Common myeloid progenitor, CD34-positive (primary cell): ENCODE measurements at regions not wholly inside any gene's neighbourhood (a gene's known extent, or its start where the extent isn't known, plus 50 kb on each side); places are given as distances from the start of the nearest gene placed in this dataset.

Source experiments
- CTCF ChIA-PET: fragments of 350-600 bp; sonication (Branson Sonifier 250); formaldehyde crosslinking; loops from one replicate; lab custom pipeline; 2021; ENCODE audit warnings: antibody characterized with exemption; lab: Charles Lee
- POLR2A ChIA-PET: fragments of 350-600 bp; sonication (Branson Sonifier 250); formaldehyde crosslinking; loops from one replicate; lab custom pipeline; 2021; ENCODE audit warnings: antibody characterized with exemption; lab: Charles Lee
- DNase-seq, 3 donors: peaks; one replicate each; pipeline versions ENCODE4 v3.0.0 to v3.0.0-alpha.2; 2013
- H3K27ac ChIP-seq, 2 experiments: 1 replicate in 1 of 2; 2 replicates in 1 of 2; pipeline ENCODE4 v1.7.0; 2013; ENCODE audit warnings: inconsistent platforms in 2 of 2, low read length in 2 of 2, mild to moderate bottlenecking in 2 of 2, low read depth in 1 of 2, moderate library complexity in 1 of 2; ENCODE audit not compliant: severe bottlenecking in 2 of 2, insufficient read depth in 1 of 2, poor library complexity in 1 of 2
- H3K27me3 ChIP-seq, 5 experiments: replicated peaks in 2 of 5; 1 replicate in 3 of 5; 2 replicates in 2 of 5; pipeline versions ENCODE4 v1.6.1 to v1.7.0; 2013; ENCODE audit warnings: low read length in 4 of 5, mild to moderate bottlenecking in 2 of 5, moderate library complexity in 2 of 5, inconsistent platforms in 1 of 5; ENCODE audit not compliant: insufficient read depth in 5 of 5, control insufficient read depth in 4 of 5
- H3K36me3 ChIP-seq, 4 experiments: 1 replicate in 2 of 4; 2 replicates in 2 of 4; pipeline versions ENCODE4 v1.6.1 to v1.7.0; 2013; ENCODE audit warnings: low read length in 3 of 4, control low read depth in 1 of 4, mild to moderate bottlenecking in 1 of 4; ENCODE audit not compliant: control insufficient read depth in 4 of 4, insufficient read depth in 4 of 4
- H3K4me1 ChIP-seq, 4 experiments: 1 replicate in 3 of 4; 2 replicates in 1 of 4; pipeline versions ENCODE4 v1.6.1 to v1.7.1; 2013; ENCODE audit warnings: low read length in 3 of 4, mild to moderate bottlenecking in 3 of 4, control low read depth in 1 of 4, inconsistent platforms in 1 of 4, moderate library complexity in 1 of 4; ENCODE audit not compliant: control insufficient read depth in 4 of 4, insufficient read depth in 4 of 4; ENCODE audit errors: control extremely low read depth in 1 of 4
- H3K4me3 ChIP-seq, 7 experiments: 1 replicate in 4 of 7; 2 replicates in 3 of 7; pipeline versions ENCODE4 v1.5.1 to v1.7.0; 2013; ENCODE audit warnings: mild to moderate bottlenecking in 7 of 7, low read length in 6 of 7, moderate library complexity in 6 of 7, inconsistent platforms in 2 of 7, low read depth in 2 of 7, control low read depth in 1 of 7; ENCODE audit not compliant: insufficient read depth in 4 of 7, control insufficient read depth in 1 of 7; ENCODE audit errors: extremely low read depth in 1 of 7
- H3K9me3 ChIP-seq, 5 experiments: 1 replicate in 4 of 5; 2 replicates in 1 of 5; pipeline versions ENCODE4 v1.6.1 to v1.7.1; 2013; ENCODE audit warnings: low read length in 4 of 5, mild to moderate bottlenecking in 2 of 5, inconsistent platforms in 1 of 5, low read depth in 1 of 5, moderate library complexity in 1 of 5; ENCODE audit not compliant: control insufficient read depth in 4 of 5, insufficient read depth in 2 of 5; ENCODE audit errors: control extremely low read depth in 1 of 5
- WGBS: methylation state at CpG from one replicate; pipeline ENCODE4 v1.1.5; 2013; ENCODE audit not compliant: insufficient coverage; 5-methylcytosine and 5-hydroxymethylcytosine counted together

DNA sequence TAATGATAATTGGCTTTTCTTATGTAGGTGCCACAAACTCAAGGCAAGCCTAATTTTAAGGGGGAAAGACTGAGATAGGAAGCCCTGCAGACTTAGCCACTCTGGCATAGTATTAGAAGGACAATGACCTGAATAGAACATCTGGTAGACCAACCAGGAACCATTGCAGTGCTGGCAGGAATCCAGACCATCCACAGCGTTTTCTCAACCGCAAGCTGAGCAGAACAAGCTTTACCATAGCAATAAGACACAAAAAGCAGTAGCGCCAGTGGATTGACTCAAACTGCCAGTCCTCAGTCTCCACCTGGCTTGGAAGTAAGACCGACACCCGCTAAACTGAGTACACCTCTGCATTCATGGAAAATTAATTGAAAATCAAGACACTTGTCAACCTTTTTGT is 141.3 kb upstream of the LPAR1 start:
- no peaks in the 10 kb centered on the region for H3K36me3 ChIP-seq
- H3K27ac ChIP-seq = no peak overlapping the region
- WGBS = 40% methylated on average over 5 of the region's 5 CpGs
- peaks cover 0 to 20% (median 13%) of the 10 kb centered on the region in 4 experiments for H3K4me1 ChIP-seq
- ChIA-PET CTCF (interaction anchor here (1.7 kb wide), 1 partner anchor 14 kb away, joined by 5 read pairs; no protein-coding TSS in a partner anchor), POLR2A (interaction anchor here (0.6 kb wide), 1 partner anchor 23 kb away, joined by 3 read pairs; no protein-coding TSS in a partner anchor)
- DNase-seq = peak; percentile 53 to 89 (median 86)
- peaks cover 0 to 3% (median 0%) of the 10 kb centered on the region in 5 experiments for H3K9me3 ChIP-seq
- H3K4me3 ChIP-seq = peak overlapping the region in 1 of 7 experiments; percentile 16
- no peaks in the 10 kb centered on the region for H3K27me3 ChIP-seq

DNA sequence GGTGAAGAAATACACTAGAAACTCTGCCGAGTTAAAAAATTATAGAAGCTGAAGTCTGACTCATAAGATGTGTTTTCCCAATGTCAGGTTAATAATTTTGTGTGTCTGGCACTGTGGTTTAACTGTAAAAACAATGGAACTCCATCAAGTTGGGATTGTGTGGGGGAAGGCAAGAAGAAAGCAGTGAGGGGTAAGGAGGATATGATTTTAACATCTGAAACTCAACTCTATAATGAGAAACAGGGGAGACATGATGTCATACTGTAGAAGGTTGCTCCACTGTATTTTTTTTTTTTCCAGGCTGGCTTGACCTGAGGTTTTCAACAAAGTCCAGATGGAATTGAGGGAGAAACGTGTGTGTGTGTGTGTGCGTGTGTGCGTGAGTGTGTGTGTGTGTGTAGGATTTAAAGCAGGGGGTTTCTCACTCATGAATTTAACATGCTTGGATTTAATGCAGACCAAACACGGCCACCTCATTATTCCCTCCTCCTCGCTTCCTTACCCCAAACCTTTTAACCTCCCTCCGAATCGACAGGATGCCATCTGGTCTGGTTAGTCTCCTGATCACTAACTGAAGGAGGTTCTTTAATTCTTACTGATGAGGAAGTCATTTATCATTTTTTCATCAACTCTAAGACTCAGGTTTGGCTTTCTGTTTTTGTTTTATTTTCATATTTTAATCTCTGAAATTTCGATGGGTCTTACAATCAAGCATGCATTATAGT is 140.2 kb upstream of the LPAR1 start:
- H3K36me3 ChIP-seq = no peaks in the 10 kb centered on the region
- peak overlapping the region in 2 of 7 experiments; percentile 45 to 57 for H3K4me3 ChIP-seq
- 10% methylated on average over 3 of the region's 9 CpGs for WGBS
- POLR2A ChIA-PET = no interaction called here
- peak in 2 of 3 donors; percentile 85 to 92 for DNase-seq
- CTCF ChIA-PET = interaction anchor here (1.7 kb wide), 1 partner anchor 13 kb away, joined by 5 read pairs; no protein-coding TSS in a partner anchor
- H3K27me3 ChIP-seq = no peaks in the 10 kb centered on the region
- no peak overlapping the region for H3K27ac ChIP-seq
- H3K4me1 ChIP-seq = peaks cover 0 to 20% (median 13%) of the 10 kb centered on the region in 4 experiments
- H3K9me3 ChIP-seq = peaks cover 0 to 3% (median 0%) of the 10 kb centered on the region in 5 experiments

DNA sequence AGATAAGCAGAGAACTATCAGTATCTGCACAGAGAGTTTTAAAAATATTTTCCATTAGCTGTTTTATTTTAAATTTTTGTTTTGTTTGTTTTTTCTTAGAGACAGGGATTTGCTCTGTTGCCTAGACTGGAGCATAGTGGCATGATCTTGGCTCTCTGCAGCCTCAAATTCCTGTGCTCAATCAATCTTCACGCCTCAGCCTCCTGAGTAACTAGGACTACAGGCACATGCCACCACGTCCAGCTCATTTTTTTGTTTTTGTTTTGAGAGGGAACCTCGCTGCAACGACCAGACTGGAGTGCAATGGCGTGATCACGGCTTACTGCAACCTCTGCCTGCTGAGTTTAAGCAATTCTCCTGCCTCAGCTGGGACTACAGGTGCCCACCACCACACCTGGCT is 138.2 kb upstream of the LPAR1 start:
- ChIA-PET POLR2A (no interaction called here), CTCF (no interaction called here)
- no peak overlapping the region for H3K27ac ChIP-seq
- no peak overlapping the region for H3K4me3 ChIP-seq
- H3K9me3 ChIP-seq = peaks cover 0 to 2% (median 0%) of the 10 kb centered on the region in 5 experiments
- no peaks in the 10 kb centered on the region for H3K27me3 ChIP-seq
- no peak for DNase-seq
- no peaks in the 10 kb centered on the region for H3K36me3 ChIP-seq
- 97% methylated on average over 6 of the region's 6 CpGs for WGBS
- peaks cover 0 to 20% (median 13%) of the 10 kb centered on the region in 4 experiments for H3K4me1 ChIP-seq

GRCh38 chr9:111175350-111175749 is 137.1 kb upstream of the LPAR1 start:
- POLR2A ChIA-PET = no interaction called here
- no peak overlapping the region for H3K27ac ChIP-seq
- CTCF ChIA-PET = no interaction called here

GRCh38 chr9:111167341-111167740 is 129.1 kb upstream of the LPAR1 start:
- no peaks in the 10 kb centered on the region for H3K27me3 ChIP-seq
- peak in 2 of 3 donors; percentile 30 to 36 for DNase-seq
- WGBS = 100% methylated on average over 1 of the region's 2 CpGs
- peaks cover 0 to 21% (median 0%) of the 10 kb centered on the region in 4 experiments for H3K4me1 ChIP-seq
- H3K4me3 ChIP-seq = no peak overlapping the region
- no peak overlapping the region for H3K27ac ChIP-seq
- ChIA-PET CTCF (no interaction called here), POLR2A (no interaction called here)
- H3K9me3 ChIP-seq = peaks cover 0 to 6% (median 2%) of the 10 kb centered on the region in 5 experiments
- no peaks in the 10 kb centered on the region for H3K36me3 ChIP-seq

More at GRCh38 chr9:111175350-111175749, 137.1 kb upstream of the LPAR1 start:
- H3K4me1 ChIP-seq = peaks cover 0 to 20% (median 13%) of the 10 kb centered on the region in 4 experiments
- no peaks in the 10 kb centered on the region for H3K27me3 ChIP-seq
- peaks cover 0 to 2% (median 0%) of the 10 kb centered on the region in 5 experiments for H3K9me3 ChIP-seq
- H3K4me3 ChIP-seq = no peak overlapping the region
- no peaks in the 10 kb centered on the region for H3K36me3 ChIP-seq
- no peak for DNase-seq

DNA sequence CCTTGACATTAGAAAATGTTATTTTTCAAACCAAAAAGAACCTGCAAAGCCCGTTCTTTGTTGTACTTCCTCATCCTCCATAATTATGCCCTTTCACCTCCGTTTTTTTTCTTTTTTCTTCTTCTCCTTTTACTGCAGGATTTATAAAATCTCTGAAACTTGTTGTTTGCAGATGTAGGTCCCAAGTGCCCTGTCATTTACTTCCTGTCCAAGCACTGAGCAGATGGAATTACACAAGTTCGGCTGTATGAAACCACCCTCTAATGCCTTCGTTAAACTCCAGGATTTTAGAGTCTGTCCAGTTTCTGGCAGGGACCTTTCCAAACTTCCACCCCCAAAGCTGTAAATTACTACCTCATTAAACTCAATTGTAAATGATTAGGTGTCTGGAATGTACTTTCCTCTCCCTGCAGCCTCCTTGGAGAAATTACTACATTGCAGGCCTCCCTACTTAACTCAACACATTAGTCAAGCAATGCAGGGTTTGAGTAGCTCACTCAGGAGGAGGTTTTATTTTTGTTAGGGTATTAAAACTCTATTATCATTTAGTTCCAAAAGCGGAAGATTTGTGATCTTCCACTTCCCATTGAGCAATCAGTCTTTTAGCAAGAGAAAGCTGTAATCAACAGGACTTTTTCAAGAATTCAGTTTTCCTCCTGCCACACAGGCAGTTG is 125.6 kb upstream of the LPAR1 start:
- Histone ChIP-seq H3K4me3 (no peak overlapping the region), H3K36me3 (no peaks in the 10 kb centered on the region), H3K4me1 (peaks cover 0 to 21% (median 0%) of the 10 kb centered on the region in 4 experiments), H3K9me3 (peaks cover 0 to 4% (median 2%) of the 10 kb centered on the region in 5 experiments), H3K27me3 (no peaks in the 10 kb centered on the region), H3K27ac (no peak overlapping the region)
- CTCF ChIA-PET = interaction anchor here (1.0 to 1.3 kb wide), 2 partner anchors 10 to 32 kb away, joined by 3 to 7 read pairs; no protein-coding TSS in a partner anchor
- DNase-seq = peak in 2 of 3 donors; percentile 33 to 50
- POLR2A ChIA-PET = no interaction called here
- WGBS = 0% methylated on average over 2 of the region's 5 CpGs
